Cardiac muscle cell (in vitro differentiated cells and primary cell): ENCODE measurements at regions not wholly inside any gene's neighbourhood (a gene's known extent, or its start where the extent isn't known, plus 50 kb on each side); places are given as distances from the start of the nearest gene placed in this dataset.
A peak's percentile ranks its signal among the peaks of the same experiment; 100 is the strongest.

Source experiments
- DNase-seq, 2 donors: peaks; one replicate each; pipeline versions ENCODE4 v3.0.0 to v3.0.0-alpha.2; 2010 to 2017; ENCODE audit warnings: low read depth in 1 of 2, low spot score in 1 of 2
- H3K27ac ChIP-seq: fragments of 200-600 bp; sonication (generic); 2 replicates; pipeline ENCODE4 v1.5.1; 2016
- H3K27me3 ChIP-seq: fragments of 200-600 bp; sonication (generic); 2 replicates; pipeline ENCODE4 v1.6.0; 2016; ENCODE audit warnings: control low read depth
- H3K36me3 ChIP-seq: fragments of 200-600 bp; sonication (generic); 2 replicates; pipeline ENCODE4 v1.5.1; 2016; ENCODE audit warnings: control low read depth
- H3K4me1 ChIP-seq: fragments of 200-600 bp; sonication (generic); 2 replicates; pipeline ENCODE4 v1.8.1; 2017; ENCODE audit warnings: low read depth, mild to moderate bottlenecking, mixed run types
- H3K4me3 ChIP-seq: fragments of 200-600 bp; sonication (generic); 2 replicates; pipeline ENCODE4 v1.5.1; 2016; ENCODE audit warnings: mild to moderate bottlenecking
- H3K9me3 ChIP-seq: fragments of 200-600 bp; sonication (generic); 2 replicates; pipeline ENCODE4 v1.5.1; 2017; ENCODE audit warnings: low read depth, mild to moderate bottlenecking, control low read depth
- TF ChIP-seq, protein P1 (sequence below): IDR thresholded peaks from 2 replicates; pipeline ENCODE4 v1.5.1; 2012; ENCODE audit warnings: low read depth, mild to moderate bottlenecking, low read length

DNA sequence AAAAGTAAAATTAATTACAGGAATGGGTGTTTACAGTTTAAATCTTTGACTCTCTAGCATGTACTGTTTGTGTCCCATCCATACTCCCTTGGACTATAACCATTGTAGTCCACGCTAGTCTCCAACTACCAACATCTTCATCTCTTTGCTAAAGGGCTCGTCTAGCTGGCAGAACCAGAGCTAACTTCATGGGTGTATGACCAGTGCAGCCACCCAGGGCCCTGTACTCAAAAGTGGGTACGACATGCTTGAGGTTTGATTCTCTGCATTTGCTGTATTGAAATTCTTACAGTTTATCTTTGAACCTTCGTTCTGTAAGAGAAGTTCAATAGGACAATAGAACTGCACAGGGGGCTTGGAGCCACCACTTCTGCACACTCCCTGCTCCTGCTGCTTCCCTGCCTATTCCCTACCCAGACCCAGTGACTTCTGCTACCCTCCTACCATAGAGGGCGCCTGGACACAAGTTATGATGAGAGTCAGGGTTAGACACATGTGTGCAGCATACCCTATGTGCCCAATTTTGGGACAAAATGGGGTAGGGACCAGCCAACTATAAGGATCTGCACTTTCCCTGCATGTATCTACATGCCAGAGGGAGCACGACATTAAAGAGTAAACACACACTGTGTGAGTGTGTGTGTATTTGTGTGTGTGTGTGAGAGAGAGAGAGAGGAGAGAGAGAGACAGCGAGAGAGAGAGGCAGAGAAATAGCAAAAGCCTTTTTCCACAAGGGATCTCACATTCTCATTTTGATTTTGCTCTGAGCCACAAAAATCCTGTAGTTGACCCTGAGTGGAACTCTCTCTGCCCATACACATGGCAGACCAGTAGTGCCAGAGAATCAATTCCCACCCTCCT lies 59.0 kb upstream of the NECTIN3 start:
- DNase-seq: peak; percentile 25

More for the DNA sequence above, 59.0 kb upstream of the NECTIN3 start:
- Histone ChIP-seq H3K9me3 (no peaks in the 10 kb centered on the region), H3K4me1 (no peaks in the 10 kb centered on the region), H3K27me3 (no peaks in the 10 kb centered on the region), H3K4me3 (no peak overlapping the region), H3K36me3 (no peaks in the 10 kb centered on the region), H3K27ac (no peak overlapping the region)
- TF ChIP-seq, protein P1, sequence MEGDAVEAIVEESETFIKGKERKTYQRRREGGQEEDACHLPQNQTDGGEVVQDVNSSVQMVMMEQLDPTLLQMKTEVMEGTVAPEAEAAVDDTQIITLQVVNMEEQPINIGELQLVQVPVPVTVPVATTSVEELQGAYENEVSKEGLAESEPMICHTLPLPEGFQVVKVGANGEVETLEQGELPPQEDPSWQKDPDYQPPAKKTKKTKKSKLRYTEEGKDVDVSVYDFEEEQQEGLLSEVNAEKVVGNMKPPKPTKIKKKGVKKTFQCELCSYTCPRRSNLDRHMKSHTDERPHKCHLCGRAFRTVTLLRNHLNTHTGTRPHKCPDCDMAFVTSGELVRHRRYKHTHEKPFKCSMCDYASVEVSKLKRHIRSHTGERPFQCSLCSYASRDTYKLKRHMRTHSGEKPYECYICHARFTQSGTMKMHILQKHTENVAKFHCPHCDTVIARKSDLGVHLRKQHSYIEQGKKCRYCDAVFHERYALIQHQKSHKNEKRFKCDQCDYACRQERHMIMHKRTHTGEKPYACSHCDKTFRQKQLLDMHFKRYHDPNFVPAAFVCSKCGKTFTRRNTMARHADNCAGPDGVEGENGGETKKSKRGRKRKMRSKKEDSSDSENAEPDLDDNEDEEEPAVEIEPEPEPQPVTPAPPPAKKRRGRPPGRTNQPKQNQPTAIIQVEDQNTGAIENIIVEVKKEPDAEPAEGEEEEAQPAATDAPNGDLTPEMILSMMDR: peak; percentile 20
